ENCODE measurements at regions not wholly inside any gene's neighbourhood (a gene's known extent, or its start where the extent isn't known, plus 50 kb on each side); places are given as distances from the start of the nearest gene placed in this dataset.
"Not testable (repeated sequence)": the region's sequence is repeated elsewhere in the genome, so short reads cannot be mapped to it uniquely, and the experiment has no call there.

GRCh38 chr13:31607531-31607930 is 131.8 kb upstream of the RXFP2 start:
- not testable (repeated sequence) for TF ChIP-seq CTCF (IDR thresholded peaks at IDR 0.05); POLR2A (IDR thresholded peaks at IDR 0.05); POLR2AphosphoS5 (IDR thresholded peaks at IDR 0.05; ENCODE audit: insufficient read depth in 1 of 2, low read depth in 1 of 2)
